ENCODE measurements at regions not wholly inside any gene's neighbourhood (a gene's known extent, or its start where the extent isn't known, plus 50 kb on each side); places are given as distances from the start of the nearest gene placed in this dataset.
A peak's percentile ranks its signal among the peaks of the same experiment; 100 is the strongest.

DNA sequence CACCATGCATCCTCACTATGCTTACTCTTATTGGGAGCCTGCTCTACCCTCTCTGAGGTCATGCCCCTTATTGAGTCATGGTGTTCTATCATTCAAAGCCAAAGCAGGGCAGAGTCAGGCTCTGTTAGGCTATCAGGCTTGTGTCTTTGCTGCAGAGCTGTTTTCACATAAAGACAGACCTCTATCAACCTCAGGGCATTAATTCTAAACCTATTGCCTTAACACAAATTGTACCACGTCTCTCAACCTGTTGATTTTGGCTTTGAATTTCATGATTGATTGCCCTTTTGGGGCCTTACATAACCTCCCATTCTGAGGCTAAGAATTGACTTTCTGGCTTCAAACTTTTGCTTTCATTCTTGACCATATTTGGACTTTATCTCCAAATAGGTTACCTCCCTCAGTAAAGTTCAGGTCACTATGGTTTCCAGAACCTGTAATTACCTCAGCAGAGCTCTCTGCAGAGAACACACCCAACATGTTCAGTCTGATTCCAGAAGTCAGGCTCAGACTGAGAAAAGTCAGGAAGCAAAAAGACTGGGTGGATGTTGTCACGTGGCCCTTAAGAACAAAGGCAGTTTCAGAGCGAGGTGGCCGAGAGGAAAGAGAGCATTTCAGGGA is 221.4 kb upstream of the NANOGP8 start:
- TF ChIP-seq POLR2AphosphoS5 (IDR thresholded peaks at IDR 0.05; ENCODE audit: insufficient read depth, low read depth, low read length) (no peak), POLR2A (IDR thresholded peaks at IDR 0.05; ENCODE audit: low read depth, low read length) (no peak), MYC (IDR thresholded peaks at IDR 0.05; ENCODE audit: low read depth, low read length) (no peak), JUN (IDR thresholded peaks at IDR 0.05; ENCODE audit: borderline replicate concordance, insufficient read depth, insufficient read length, low read depth) (peak; percentile 0), EZH2 (IDR thresholded peaks at IDR 0.05; ENCODE audit: borderline replicate concordance, low read depth, low read length, severe bottlenecking) (no peak), FOS (IDR thresholded peaks at IDR 0.05; ENCODE audit: borderline replicate concordance, insufficient read depth, low read length) (peak; percentile 61), GATA2 (IDR thresholded peaks at IDR 0.05; ENCODE audit: insufficient read depth, insufficient read length, low read depth, low read length) (no peak)
- TF ChIP-seq, protein P1, sequence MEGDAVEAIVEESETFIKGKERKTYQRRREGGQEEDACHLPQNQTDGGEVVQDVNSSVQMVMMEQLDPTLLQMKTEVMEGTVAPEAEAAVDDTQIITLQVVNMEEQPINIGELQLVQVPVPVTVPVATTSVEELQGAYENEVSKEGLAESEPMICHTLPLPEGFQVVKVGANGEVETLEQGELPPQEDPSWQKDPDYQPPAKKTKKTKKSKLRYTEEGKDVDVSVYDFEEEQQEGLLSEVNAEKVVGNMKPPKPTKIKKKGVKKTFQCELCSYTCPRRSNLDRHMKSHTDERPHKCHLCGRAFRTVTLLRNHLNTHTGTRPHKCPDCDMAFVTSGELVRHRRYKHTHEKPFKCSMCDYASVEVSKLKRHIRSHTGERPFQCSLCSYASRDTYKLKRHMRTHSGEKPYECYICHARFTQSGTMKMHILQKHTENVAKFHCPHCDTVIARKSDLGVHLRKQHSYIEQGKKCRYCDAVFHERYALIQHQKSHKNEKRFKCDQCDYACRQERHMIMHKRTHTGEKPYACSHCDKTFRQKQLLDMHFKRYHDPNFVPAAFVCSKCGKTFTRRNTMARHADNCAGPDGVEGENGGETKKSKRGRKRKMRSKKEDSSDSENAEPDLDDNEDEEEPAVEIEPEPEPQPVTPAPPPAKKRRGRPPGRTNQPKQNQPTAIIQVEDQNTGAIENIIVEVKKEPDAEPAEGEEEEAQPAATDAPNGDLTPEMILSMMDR (IDR thresholded peaks at IDR 0.05; ENCODE audit: extremely low read depth in 1 of 2, insufficient read depth in 1 of 2, low read depth in 1 of 2, low read length in 2 of 2), result no peak
- TF ChIP-seq, protein P2, sequence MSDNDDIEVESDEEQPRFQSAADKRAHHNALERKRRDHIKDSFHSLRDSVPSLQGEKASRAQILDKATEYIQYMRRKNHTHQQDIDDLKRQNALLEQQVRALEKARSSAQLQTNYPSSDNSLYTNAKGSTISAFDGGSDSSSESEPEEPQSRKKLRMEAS (IDR thresholded peaks at IDR 0.05; ENCODE audit: insufficient read depth, insufficient read length), result peak; percentile 81

Data from endothelial cell of umbilical vein (primary cell).